ENCODE measurements at regions not wholly inside any gene's neighbourhood (a gene's known extent, or its start where the extent isn't known, plus 50 kb on each side); places are given as distances from the start of the nearest gene placed in this dataset.

GRCh38 chr10:61847640-61848039 is 53.9 kb upstream of the ARID5B start:
- no peaks in the 10 kb centered on the region for H3K27me3 ChIP-seq (ENCODE audit: insufficient read depth, poor library complexity, severe bottlenecking)
- DNase-seq (ENCODE audit: low read depth in 1 of 2, low spot score in 1 of 2), result no peak
- TF ChIP-seq GABPA (IDR thresholded peaks at IDR 0.05; ENCODE audit: low read depth) (no peak), SPI1 (IDR thresholded peaks at IDR 0.05; ENCODE audit: borderline replicate concordance, low read depth) (no peak), REST (IDR thresholded peaks at IDR 0.05; ENCODE audit: insufficient replicate concordance, low read depth) (no peak), CTCF (IDR thresholded peaks at IDR 0.05; ENCODE audit: insufficient read depth, low read length) (no peak), POLR2AphosphoS5 (IDR thresholded peaks at IDR 0.05; ENCODE audit: low read depth) (no peak)
- no peak overlapping the region for H3K4me3 ChIP-seq (replicated peaks; ENCODE audit: insufficient read depth, low read length)
- H3K27ac ChIP-seq (replicated peaks), result no peak overlapping the region

GRCh38 chr10:61850376-61850775 is 51.1 kb upstream of the ARID5B start:
- TF ChIP-seq SPI1 (IDR thresholded peaks at IDR 0.05; ENCODE audit: borderline replicate concordance, low read depth) (no peak), REST (IDR thresholded peaks at IDR 0.05; ENCODE audit: insufficient replicate concordance, low read depth) (no peak), POLR2AphosphoS5 (IDR thresholded peaks at IDR 0.05; ENCODE audit: low read depth) (no peak), CTCF (IDR thresholded peaks at IDR 0.05; ENCODE audit: insufficient read depth, low read length) (no peak), GABPA (IDR thresholded peaks at IDR 0.05; ENCODE audit: low read depth) (no peak)
- no peak for DNase-seq (ENCODE audit: low read depth in 1 of 2, low spot score in 1 of 2)

More at GRCh38 chr10:61850376-61850775, 51.1 kb upstream of the ARID5B start:
- Histone ChIP-seq H3K4me3 (replicated peaks; ENCODE audit: insufficient read depth, low read length) (no peak overlapping the region), H3K27ac (replicated peaks) (no peak overlapping the region), H3K27me3 (ENCODE audit: insufficient read depth, poor library complexity, severe bottlenecking) (no peaks in the 10 kb centered on the region)
